ENCODE measurements at regions not wholly inside any gene's neighbourhood (a gene's known extent, or its start where the extent isn't known, plus 50 kb on each side); places are given as distances from the start of the nearest gene placed in this dataset.
"Not testable (repeated sequence)": the region's sequence is repeated elsewhere in the genome, so short reads cannot be mapped to it uniquely, and the experiment has no call there.

DNA sequence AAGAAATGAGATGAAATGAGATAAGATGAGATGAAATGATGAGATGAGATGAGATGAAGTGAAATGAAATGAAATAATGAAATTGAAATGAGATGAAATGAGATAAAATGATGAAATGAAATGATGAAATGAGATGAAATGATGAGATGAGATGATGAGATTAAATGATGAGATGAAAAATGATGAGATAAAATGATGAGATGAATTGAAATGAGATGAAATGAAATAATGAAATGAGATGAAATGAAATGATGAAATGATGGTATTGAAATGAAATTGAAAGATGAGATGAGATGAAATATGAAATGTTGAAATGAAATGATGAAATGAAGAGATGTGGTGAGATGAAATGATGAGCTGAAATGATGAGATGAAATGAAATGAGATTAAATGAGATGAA, 231.0 kb downstream of the GOLGA6L6 start:
- Mint-ChIP-seq H3K4me1 (no peaks in the 10 kb centered on the region), H3K27ac (no peak overlapping the region), H3K4me3 (no peak overlapping the region), H3K9me3 (ENCODE audit: insufficient read depth) (no peaks in the 10 kb centered on the region), H3K27me3 (no peaks in the 10 kb centered on the region)
- Histone ChIP-seq H3K4me2 (replicated peaks; ENCODE audit: low read depth, low read length, poor library complexity, severe bottlenecking) (no peak overlapping the region), H2AFZ (ENCODE audit: insufficient read depth, low read depth, low read length, poor library complexity, severe bottlenecking) (no peak overlapping the region), H3K4me1 (ENCODE audit: control insufficient read depth in 2 of 2, insufficient read depth in 2 of 2, low read length in 2 of 2) (no peaks in the 10 kb centered on the region), H3K27me3 (replicated peaks in 1 of 4; ENCODE audit: control extremely low read depth in 1 of 4, control insufficient read depth in 3 of 4, insufficient read depth in 4 of 4, low read length in 3 of 4) (no peaks in the 10 kb centered on the region), H3K79me2 (ENCODE audit: control insufficient read depth, insufficient read depth, low read length) (no peaks in the 10 kb centered on the region), H3K36me3 (replicated peaks in 1 of 2; ENCODE audit: control extremely low read depth in 1 of 2, control insufficient read depth in 1 of 2, extremely low read depth in 1 of 2, insufficient read depth in 2 of 2, low read length in 1 of 2) (no peaks in the 10 kb centered on the region), H4K20me1 (ENCODE audit: control insufficient read depth, insufficient read depth, low read length, poor library complexity, severe bottlenecking) (no peaks in the 10 kb centered on the region), H3K9me3 (ENCODE audit: control extremely low read depth in 1 of 3, control insufficient read depth in 2 of 3, insufficient read depth in 1 of 3, low read length in 2 of 3) (peaks cover 0 to 13% (median 1%) of the 10 kb centered on the region in 3 donors), H3K4me3 (ENCODE audit: control extremely low read depth in 1 of 5, extremely low read depth in 1 of 5, insufficient read depth in 1 of 5, low read depth in 2 of 5, low read length in 4 of 5) (no peak overlapping the region), H3K27ac (ENCODE audit: low read length in 2 of 2) (no peak overlapping the region), H3K9ac (ENCODE audit: low read length) (no peak overlapping the region)
- CTCF ChIA-PET = no interaction called here
- DNase-seq = no peak
- no peak for ATAC-seq (ENCODE audit: low read depth)
- TF ChIP-seq, protein P1, sequence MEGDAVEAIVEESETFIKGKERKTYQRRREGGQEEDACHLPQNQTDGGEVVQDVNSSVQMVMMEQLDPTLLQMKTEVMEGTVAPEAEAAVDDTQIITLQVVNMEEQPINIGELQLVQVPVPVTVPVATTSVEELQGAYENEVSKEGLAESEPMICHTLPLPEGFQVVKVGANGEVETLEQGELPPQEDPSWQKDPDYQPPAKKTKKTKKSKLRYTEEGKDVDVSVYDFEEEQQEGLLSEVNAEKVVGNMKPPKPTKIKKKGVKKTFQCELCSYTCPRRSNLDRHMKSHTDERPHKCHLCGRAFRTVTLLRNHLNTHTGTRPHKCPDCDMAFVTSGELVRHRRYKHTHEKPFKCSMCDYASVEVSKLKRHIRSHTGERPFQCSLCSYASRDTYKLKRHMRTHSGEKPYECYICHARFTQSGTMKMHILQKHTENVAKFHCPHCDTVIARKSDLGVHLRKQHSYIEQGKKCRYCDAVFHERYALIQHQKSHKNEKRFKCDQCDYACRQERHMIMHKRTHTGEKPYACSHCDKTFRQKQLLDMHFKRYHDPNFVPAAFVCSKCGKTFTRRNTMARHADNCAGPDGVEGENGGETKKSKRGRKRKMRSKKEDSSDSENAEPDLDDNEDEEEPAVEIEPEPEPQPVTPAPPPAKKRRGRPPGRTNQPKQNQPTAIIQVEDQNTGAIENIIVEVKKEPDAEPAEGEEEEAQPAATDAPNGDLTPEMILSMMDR (IDR thresholded peaks at IDR 0.05) = peak; percentile 34
- no peak for TF ChIP-seq EZH2 (IDR thresholded peaks at IDR 0.05; ENCODE audit: borderline replicate concordance, insufficient read depth, low read depth, low read length, poor library complexity, severe bottlenecking)
- POLR2A ChIA-PET = no interaction called here
- intact Hi-C loops (cut with micrococcal nuclease) = no loop called here

DNA sequence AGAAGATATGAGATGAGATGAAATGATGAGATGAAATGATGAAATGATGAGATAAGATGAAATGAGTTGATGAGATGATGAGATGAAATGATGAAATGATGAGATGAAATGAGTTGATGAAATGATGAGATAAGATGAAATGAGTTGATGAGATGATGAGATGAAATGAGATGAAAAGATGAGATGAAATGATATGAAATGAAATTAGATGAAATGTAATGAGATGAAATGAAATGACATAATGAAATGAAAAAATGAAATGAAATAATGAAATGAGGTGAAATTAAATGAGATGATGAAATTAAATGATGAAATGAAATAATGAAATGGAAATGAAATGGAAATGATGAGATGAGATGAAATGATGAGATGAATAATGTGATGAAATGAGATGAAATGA, 231.6 kb downstream of the GOLGA6L6 start:
- CTCF ChIA-PET; H3K4me1 Mint-ChIP-seq; H4K20me1 ChIP-seq (ENCODE audit: control insufficient read depth, insufficient read depth, low read length, poor library complexity, severe bottlenecking): not testable (repeated sequence)

DNA sequence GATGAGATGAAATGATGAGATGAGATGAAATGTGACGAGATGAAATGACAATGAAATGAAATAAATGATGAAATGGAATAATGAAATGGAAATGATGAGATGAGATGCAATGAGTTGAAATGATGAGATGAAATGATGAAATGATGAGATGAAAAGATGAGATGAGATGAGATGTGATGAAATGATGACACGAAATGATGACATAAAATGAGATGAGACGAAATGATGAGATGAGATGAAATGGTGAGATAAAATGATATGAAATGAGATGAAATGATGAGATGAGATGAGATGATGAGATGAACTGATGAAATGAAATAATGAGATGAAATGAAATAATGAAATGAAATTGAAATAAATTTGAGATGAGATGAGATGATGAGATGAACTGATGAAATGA, 232.2 kb downstream of the GOLGA6L6 start:
- peaks cover 0 to 21% (median 1%) of the 10 kb centered on the region in 3 donors for H3K9me3 ChIP-seq (ENCODE audit: control extremely low read depth in 1 of 3, control insufficient read depth in 2 of 3, insufficient read depth in 1 of 3, low read length in 2 of 3)
- H3K4me2 ChIP-seq (replicated peaks; ENCODE audit: low read depth, low read length, poor library complexity, severe bottlenecking); H2AFZ ChIP-seq (ENCODE audit: insufficient read depth, low read depth, low read length, poor library complexity, severe bottlenecking); CTCF ChIA-PET; H3K79me2 ChIP-seq (ENCODE audit: control insufficient read depth, insufficient read depth, low read length); H3K4me3 ChIP-seq (ENCODE audit: control extremely low read depth in 1 of 5, extremely low read depth in 1 of 5, insufficient read depth in 1 of 5, low read depth in 2 of 5, low read length in 4 of 5); H3K27me3 ChIP-seq (replicated peaks in 1 of 4; ENCODE audit: control extremely low read depth in 1 of 4, control insufficient read depth in 3 of 4, insufficient read depth in 4 of 4, low read length in 3 of 4); ATAC-seq (ENCODE audit: low read depth); H4K20me1 ChIP-seq (ENCODE audit: control insufficient read depth, insufficient read depth, low read length, poor library complexity, severe bottlenecking); H3K4me1 Mint-ChIP-seq; H3K9me3 Mint-ChIP-seq (ENCODE audit: insufficient read depth); H3K27ac ChIP-seq (ENCODE audit: low read length in 2 of 2); POLR2A ChIA-PET; H3K4me1 ChIP-seq (ENCODE audit: control insufficient read depth in 2 of 2, insufficient read depth in 2 of 2, low read length in 2 of 2); H3K36me3 ChIP-seq (replicated peaks in 1 of 2; ENCODE audit: control extremely low read depth in 1 of 2, control insufficient read depth in 1 of 2, extremely low read depth in 1 of 2, insufficient read depth in 2 of 2, low read length in 1 of 2); H3K9ac ChIP-seq (ENCODE audit: low read length); H3K4me3 Mint-ChIP-seq; H3K27ac Mint-ChIP-seq; DNase-seq; intact Hi-C loops (cut with micrococcal nuclease); H3K27me3 Mint-ChIP-seq: not testable (repeated sequence)
- 59% methylated on average over 3 of the region's 3 CpGs for WGBS (ENCODE audit: insufficient coverage)

More for the DNA sequence above, 231.6 kb downstream of the GOLGA6L6 start:
- H3K36me3 ChIP-seq (replicated peaks in 1 of 2; ENCODE audit: control extremely low read depth in 1 of 2, control insufficient read depth in 1 of 2, extremely low read depth in 1 of 2, insufficient read depth in 2 of 2, low read length in 1 of 2); H2AFZ ChIP-seq (ENCODE audit: insufficient read depth, low read depth, low read length, poor library complexity, severe bottlenecking); H3K9me3 Mint-ChIP-seq (ENCODE audit: insufficient read depth); ATAC-seq (ENCODE audit: low read depth); H3K9ac ChIP-seq (ENCODE audit: low read length); H3K27ac Mint-ChIP-seq; H3K4me3 Mint-ChIP-seq; H3K27ac ChIP-seq (ENCODE audit: low read length in 2 of 2); intact Hi-C loops (cut with micrococcal nuclease); H3K27me3 ChIP-seq (replicated peaks in 1 of 4; ENCODE audit: control extremely low read depth in 1 of 4, control insufficient read depth in 3 of 4, insufficient read depth in 4 of 4, low read length in 3 of 4); DNase-seq; H3K4me3 ChIP-seq (ENCODE audit: control extremely low read depth in 1 of 5, extremely low read depth in 1 of 5, insufficient read depth in 1 of 5, low read depth in 2 of 5, low read length in 4 of 5); H3K27me3 Mint-ChIP-seq; H3K79me2 ChIP-seq (ENCODE audit: control insufficient read depth, insufficient read depth, low read length); H3K4me2 ChIP-seq (replicated peaks; ENCODE audit: low read depth, low read length, poor library complexity, severe bottlenecking); H3K4me1 ChIP-seq (ENCODE audit: control insufficient read depth in 2 of 2, insufficient read depth in 2 of 2, low read length in 2 of 2); POLR2A ChIA-PET: not testable (repeated sequence)
- peaks cover 0 to 15% (median 1%) of the 10 kb centered on the region in 3 donors for H3K9me3 ChIP-seq (ENCODE audit: control extremely low read depth in 1 of 3, control insufficient read depth in 2 of 3, insufficient read depth in 1 of 3, low read length in 2 of 3)
